Suprapubic skin (tissue), 4 donors: ENCODE measurements at regions not wholly inside any gene's neighbourhood (a gene's known extent, or its start where the extent isn't known, plus 50 kb on each side); places are given as distances from the start of the nearest gene placed in this dataset.
"Not testable (repeated sequence)": the region's sequence is repeated elsewhere in the genome, so short reads cannot be mapped to it uniquely, and the experiment has no call there.

Experiments
- EP300 ChIP-seq: sonication (generic); formaldehyde crosslinking; IDR thresholded peaks from one replicate; pipeline ENCODE4 v1.6.1; 2017; ENCODE audit warnings: antibody characterized with exemption
- POLR2A ChIP-seq, 2 donors: fragments of 450-650 bp; IDR thresholded peaks; one replicate each; pipeline ENCODE4 v1.6.1; 2017; ENCODE audit warnings: antibody characterized with exemption in 2 of 2, mild to moderate bottlenecking in 2 of 2, moderate library complexity in 2 of 2
- POLR2AphosphoS5 ChIP-seq, 3 donors: sonication (generic); formaldehyde crosslinking; IDR thresholded peaks; one replicate each; pipeline ENCODE4 v1.6.1; 2017; ENCODE audit warnings: antibody characterized with exemption in 3 of 3
- TF ChIP-seq, protein P1 (sequence below), 2 donors: fragments of 200-600 bp in 1 of 2; fragments of 450-650 bp in 1 of 2; sonication (generic) in 1 of 2; IDR thresholded peaks; one replicate each; pipeline ENCODE4 v1.5.1; 2016 to 2019; ENCODE audit warnings: antibody characterized with exemption in 2 of 2, mild to moderate bottlenecking in 1 of 2, moderate library complexity in 1 of 2

- TF ChIP-seq, protein P1, sequence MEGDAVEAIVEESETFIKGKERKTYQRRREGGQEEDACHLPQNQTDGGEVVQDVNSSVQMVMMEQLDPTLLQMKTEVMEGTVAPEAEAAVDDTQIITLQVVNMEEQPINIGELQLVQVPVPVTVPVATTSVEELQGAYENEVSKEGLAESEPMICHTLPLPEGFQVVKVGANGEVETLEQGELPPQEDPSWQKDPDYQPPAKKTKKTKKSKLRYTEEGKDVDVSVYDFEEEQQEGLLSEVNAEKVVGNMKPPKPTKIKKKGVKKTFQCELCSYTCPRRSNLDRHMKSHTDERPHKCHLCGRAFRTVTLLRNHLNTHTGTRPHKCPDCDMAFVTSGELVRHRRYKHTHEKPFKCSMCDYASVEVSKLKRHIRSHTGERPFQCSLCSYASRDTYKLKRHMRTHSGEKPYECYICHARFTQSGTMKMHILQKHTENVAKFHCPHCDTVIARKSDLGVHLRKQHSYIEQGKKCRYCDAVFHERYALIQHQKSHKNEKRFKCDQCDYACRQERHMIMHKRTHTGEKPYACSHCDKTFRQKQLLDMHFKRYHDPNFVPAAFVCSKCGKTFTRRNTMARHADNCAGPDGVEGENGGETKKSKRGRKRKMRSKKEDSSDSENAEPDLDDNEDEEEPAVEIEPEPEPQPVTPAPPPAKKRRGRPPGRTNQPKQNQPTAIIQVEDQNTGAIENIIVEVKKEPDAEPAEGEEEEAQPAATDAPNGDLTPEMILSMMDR (IDR thresholded peaks at IDR 0.05), result not testable (repeated sequence)
- TF ChIP-seq POLR2AphosphoS5 (IDR thresholded peaks at IDR 0.05); EP300; POLR2A (IDR thresholded peaks at IDR 0.05): not testable (repeated sequence)
Observed at GRCh38 chr18:977732-978131, 73.1 kb downstream of the ADCYAP1 start.
